K562 (cell line): ENCODE measurements at regions not wholly inside any gene's neighbourhood (a gene's known extent, or its start where the extent isn't known, plus 50 kb on each side); places are given as distances from the start of the nearest gene placed in this dataset.

Experiments used
- ATAC-seq: fragments of 200-7000 bp; cut with Tn5 transposase; 3 replicates; pipeline ENCODE4 v1.9.1; 2020; ENCODE audit warnings: moderate library complexity
- BruUV-seq: library from RNA; stranded (reverse); fragments of 400-500 nt; replicated peaks from 2 replicates; lab custom pipeline; 2021; lab: Mats Ljungman, UMichigan
- CTCF ChIA-PET: fragments of 300-600 bp; formaldehyde crosslinking; extraction: SDS; loops from one replicate; lab custom pipeline; 2021; ENCODE audit warnings: low intra/inter-chr PET ratio; lab: Yijun Ruan, JAX
- POLR2A ChIA-PET: fragments of 300-600, 350-650 bp; sonication (Branson Sonifier 250); formaldehyde crosslinking; extraction: SDS; loops from one replicate; lab custom pipeline; 2021; ENCODE audit warnings: antibody characterized with exemption, inconsistent platforms; lab: Yijun Ruan, JAX
- DNase-seq, 4 experiments: peaks; one replicate each; pipeline versions ENCODE4 v3.0.0 to v3.0.0-alpha.2; 2011 to 2018; ENCODE audit warnings: low spot score in 3 of 4, mixed read lengths in 3 of 4; ENCODE audit errors: extremely low read depth in 1 of 4
- FAIRE-seq: peaks from 2 replicates; lab custom pipeline; 2011; peaks lifted over from hg19 to GRCh38; lab: Jason Lieb, UNC
- H2AFZ ChIP-seq: 2 replicates; pipeline ENCODE4 v1.6.0; 2011; ENCODE audit warnings: low read depth, low read length, control low read depth, inconsistent platforms
- H3K27ac ChIP-seq: fragments of 200-600 bp; 3 replicates; pipeline ENCODE4 v1.8.0; 2011; ENCODE audit warnings: low read depth, mild to moderate bottlenecking, control low read depth, inconsistent platforms, low read length, moderate library complexity, mixed read lengths; ENCODE audit errors: extremely low read depth
- H3K27me3 ChIP-seq, 2 experiments: fragments of 300-600 bp in 1 of 2; 2 replicates in 1 of 2; 3 replicates in 1 of 2; pipeline versions ENCODE4 v1.6.0 to v1.8.0; 2011; ENCODE audit warnings: inconsistent platforms in 2 of 2, low read length in 2 of 2, mild to moderate bottlenecking in 1 of 2, mixed read lengths in 1 of 2, moderate library complexity in 1 of 2; ENCODE audit not compliant: control insufficient read depth in 2 of 2, insufficient read depth in 2 of 2
- H3K36me3 ChIP-seq: fragments of 300-600 bp; 3 replicates; pipeline ENCODE4 v1.8.0; 2011; ENCODE audit warnings: mild to moderate bottlenecking, low read length, inconsistent platforms; ENCODE audit not compliant: control insufficient read depth, insufficient read depth
- H3K4me1 ChIP-seq, 2 experiments: fragments of 200-600 bp in 1 of 2; replicated peaks in 1 of 2; 2 replicates in 1 of 2; 3 replicates in 1 of 2; pipeline versions ENCODE4 v1.5.1 to v1.8.0; 2011; ENCODE audit warnings: inconsistent platforms in 2 of 2, low read length in 2 of 2, mild to moderate bottlenecking in 1 of 2, mixed read lengths in 1 of 2, moderate library complexity in 1 of 2; ENCODE audit not compliant: control insufficient read depth in 2 of 2, insufficient read depth in 2 of 2
- H3K4me2 ChIP-seq: 2 replicates; pipeline ENCODE4 v1.6.1; 2011; ENCODE audit warnings: low read length, control low read depth, inconsistent platforms, mixed read lengths; ENCODE audit not compliant: insufficient read depth
- H3K4me3 ChIP-seq: fragments of 200-600 bp; sonication (generic), shearing (Covaris generic); 2 replicates; pipeline ENCODE4 v1.5.1; 2016; ENCODE audit warnings: control low read depth, inconsistent platforms
- H3K79me2 ChIP-seq: fragments of 200-600 bp; 3 replicates; pipeline ENCODE4 v1.8.0; 2011; ENCODE audit warnings: low read length, inconsistent platforms; ENCODE audit not compliant: control insufficient read depth, insufficient read depth
- H3K9ac ChIP-seq, 2 experiments: 2 replicates each; pipeline versions ENCODE4 v1.6.0 to v1.6.1; 2011; ENCODE audit warnings: low read depth in 2 of 2, low read length in 2 of 2, control low read depth in 1 of 2, inconsistent platforms in 1 of 2, mild to moderate bottlenecking in 1 of 2, mixed read lengths in 1 of 2; ENCODE audit not compliant: insufficient read depth in 1 of 2
- H3K9me1 ChIP-seq: one replicate; pipeline ENCODE4 v1.6.0; 2011; ENCODE audit warnings: inconsistent platforms, mild to moderate bottlenecking, low read length, moderate library complexity; ENCODE audit not compliant: control insufficient read depth, insufficient read depth
- H3K9me3 ChIP-seq: replicated peaks from 2 replicates; pipeline ENCODE4 v1.5.1; 2011; ENCODE audit warnings: low read depth, low read length, inconsistent platforms; ENCODE audit not compliant: control insufficient read depth, insufficient read depth
- H4K20me1 ChIP-seq: replicated peaks from 2 replicates; pipeline ENCODE4 v1.6.1; 2011; ENCODE audit warnings: low read length, inconsistent platforms, mixed read lengths; ENCODE audit not compliant: control insufficient read depth, insufficient read depth
- BRCA1 ChIP-seq, 2 experiments: fragments of 450-650 bp in 1 of 2; sonication (generic) in 1 of 2; formaldehyde crosslinking in 1 of 2; IDR thresholded peaks; 2 replicates each; pipeline versions ENCODE4 v1.5.0 to v1.6.1; 2017 to 2020; ENCODE audit warnings: mild to moderate bottlenecking in 1 of 2, missing genetic modification reagents in 1 of 2
- CC2D1A ChIP-seq: fragments of 450-650 bp; IDR thresholded peaks from 2 replicates; pipeline ENCODE4 v1.6.1; 2017; ENCODE audit warnings: mild to moderate bottlenecking
- EP300 ChIP-seq: IDR thresholded peaks from 2 replicates; pipeline ENCODE4 v1.6.1; 2012; ENCODE audit warnings: low read length, improper control_type of control experiment
- GTF2E2 ChIP-seq: fragments of 200-800 bp; sonication (Bioruptor generic); IDR thresholded peaks from 2 replicates; pipeline ENCODE4 v1.6.1; 2016; ENCODE audit warnings: missing genetic modification characterization, missing compliant biosample characterization
- KAT2B ChIP-seq: IDR thresholded peaks from one replicate; pipeline ENCODE4 v1.6.1; 2012; ENCODE audit warnings: low read depth, mild to moderate bottlenecking, control low read depth, inconsistent platforms, low read length, moderate library complexity
- MEIS2 ChIP-seq: fragments of 450-650 bp; IDR thresholded peaks from 2 replicates; pipeline ENCODE4 v1.6.1; 2014; ENCODE audit warnings: mild to moderate bottlenecking; ENCODE audit not compliant: partially characterized antibody
- NFE2 ChIP-seq: IDR thresholded peaks from 2 replicates; pipeline ENCODE4 v1.6.1; 2014; ENCODE audit warnings: antibody characterized with exemption, low read depth
- NFYB ChIP-seq: IDR thresholded peaks from 2 replicates; pipeline ENCODE4 v1.6.1; 2011; ENCODE audit warnings: mild to moderate bottlenecking, moderate library complexity; ENCODE audit not compliant: insufficient read length; ENCODE audit errors: extremely low read depth
- SMAD4 ChIP-seq: fragments of 250-450 bp; sonication (Bioruptor Pico); conservative IDR thresholded peaks from 2 replicates; pipeline ENCODE4 v1.8.0; 2021; ENCODE audit warnings: inconsistent platforms, mild to moderate bottlenecking, moderate library complexity
- TCFL5 ChIP-seq: fragments of 250-450 bp; sonication (Bioruptor Pico); conservative IDR thresholded peaks from 2 replicates; pipeline ENCODE4 v1.6.1; 2021; ENCODE audit warnings: mild to moderate bottlenecking, moderate library complexity, matching md5 sums
- THRAP3 ChIP-seq: fragments of 450-650 bp; IDR thresholded peaks from 2 replicates; pipeline ENCODE4 v1.6.1; 2016; ENCODE audit warnings: mild to moderate bottlenecking, inconsistent platforms, borderline replicate concordance
- XRCC3 ChIP-seq: fragments of 450-650 bp; IDR thresholded peaks from 2 replicates; pipeline ENCODE4 v1.6.1; 2017; ENCODE audit warnings: mild to moderate bottlenecking, moderate library complexity
- ZKSCAN8 ChIP-seq: fragments of 200-800 bp; sonication (Bioruptor generic); IDR thresholded peaks from 2 replicates; pipeline ENCODE4 v1.6.1; 2016; ENCODE audit warnings: missing genetic modification characterization, missing compliant biosample characterization
- ZNF24 ChIP-seq: fragments of 450-650 bp; IDR thresholded peaks from 2 replicates; pipeline ENCODE4 v1.6.1; 2016
- ZNF316 ChIP-seq: fragments of 450-650 bp; IDR thresholded peaks from 2 replicates; pipeline ENCODE4 v1.6.1; 2016
- WGBS: fragments of 100-300 bp; shearing (Covaris generic); methylation state at CpG from one replicate; pipeline ENCODE4 v1.1.6; 2016; ENCODE audit warnings: low coverage, mixed read lengths; ENCODE audit not compliant: insufficient coverage; ENCODE audit errors: missing lambda C conversion rate; 5-methylcytosine and 5-hydroxymethylcytosine counted together
- in situ Hi-C: fragments of 300-500 bp; cut with MboI; formaldehyde crosslinking; loops from 4 replicates; pipeline ENCODE4 v1.15.0; 2018; ENCODE audit warnings: inconsistent platforms, mixed read lengths
- intact Hi-C: fragments of 100-400 bp; cut with micrococcal nuclease; formaldehyde crosslinking; loops from 2 replicates; pipeline ENCODE4 v1.14.2; 2022
- TF ChIP-seq, protein P1 (sequence below): fragments of 250-450 bp; sonication (Bioruptor Pico); IDR thresholded peaks from 2 replicates; pipeline ENCODE4 v1.9.0; 2021; ENCODE audit warnings: mild to moderate bottlenecking, inconsistent platforms
- TF ChIP-seq, protein P2 (sequence below): fragments of 450-650 bp; IDR thresholded peaks from 2 replicates; pipeline ENCODE4 v1.6.1; 2018; ENCODE audit not compliant: partially characterized antibody

DNA sequence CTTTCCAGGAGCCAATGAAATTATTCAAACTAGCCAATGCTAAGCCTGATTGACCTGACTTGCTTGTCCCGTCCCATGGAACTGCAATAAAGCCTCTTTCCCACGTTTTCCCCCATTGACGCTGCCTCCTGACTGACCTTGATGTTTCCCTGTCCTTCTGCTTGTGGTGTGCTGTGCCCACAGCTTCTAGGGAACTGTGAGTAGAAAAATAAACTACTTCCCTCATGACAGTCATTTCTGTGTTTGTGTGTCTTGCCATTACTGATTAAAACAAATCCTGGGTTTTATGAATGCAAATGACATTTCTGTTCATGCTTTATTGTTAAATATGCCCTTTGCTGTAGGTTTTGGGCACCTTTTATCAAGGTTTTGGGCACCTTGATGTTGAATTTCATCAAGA lies 91.3 kb upstream of the ABI1 start:
- TF ChIP-seq GTF2E2 (tag) = no peak
- no peak for TF ChIP-seq MEIS2
- no peak for TF ChIP-seq ZKSCAN8 (CRISPR knock-in tag)
- TF ChIP-seq SMAD4 (CRISPR knock-in tag) = no peak
- no peak for TF ChIP-seq CC2D1A
- no peak for TF ChIP-seq BRCA1 (IDR thresholded peaks at IDR 0.05)
- no peak for TF ChIP-seq BRCA1 (CRISPR knock-in tag; IDR thresholded peaks at IDR 0.05)
- no peak for TF ChIP-seq EP300
- no peak for TF ChIP-seq ZNF316
- TF ChIP-seq NFE2 = no peak
- TF ChIP-seq ZNF24 = no peak
- no peak for TF ChIP-seq THRAP3
- TF ChIP-seq NFYB = no peak
- no peak for TF ChIP-seq TCFL5
- TF ChIP-seq XRCC3 = no peak
- no peak for TF ChIP-seq KAT2B
- TF ChIP-seq, protein P1, sequence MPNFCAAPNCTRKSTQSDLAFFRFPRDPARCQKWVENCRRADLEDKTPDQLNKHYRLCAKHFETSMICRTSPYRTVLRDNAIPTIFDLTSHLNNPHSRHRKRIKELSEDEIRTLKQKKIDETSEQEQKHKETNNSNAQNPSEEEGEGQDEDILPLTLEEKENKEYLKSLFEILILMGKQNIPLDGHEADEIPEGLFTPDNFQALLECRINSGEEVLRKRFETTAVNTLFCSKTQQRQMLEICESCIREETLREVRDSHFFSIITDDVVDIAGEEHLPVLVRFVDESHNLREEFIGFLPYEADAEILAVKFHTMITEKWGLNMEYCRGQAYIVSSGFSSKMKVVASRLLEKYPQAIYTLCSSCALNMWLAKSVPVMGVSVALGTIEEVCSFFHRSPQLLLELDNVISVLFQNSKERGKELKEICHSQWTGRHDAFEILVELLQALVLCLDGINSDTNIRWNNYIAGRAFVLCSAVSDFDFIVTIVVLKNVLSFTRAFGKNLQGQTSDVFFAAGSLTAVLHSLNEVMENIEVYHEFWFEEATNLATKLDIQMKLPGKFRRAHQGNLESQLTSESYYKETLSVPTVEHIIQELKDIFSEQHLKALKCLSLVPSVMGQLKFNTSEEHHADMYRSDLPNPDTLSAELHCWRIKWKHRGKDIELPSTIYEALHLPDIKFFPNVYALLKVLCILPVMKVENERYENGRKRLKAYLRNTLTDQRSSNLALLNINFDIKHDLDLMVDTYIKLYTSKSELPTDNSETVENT (CRISPR knock-in tag) = no peak
- TF ChIP-seq, protein P2, sequence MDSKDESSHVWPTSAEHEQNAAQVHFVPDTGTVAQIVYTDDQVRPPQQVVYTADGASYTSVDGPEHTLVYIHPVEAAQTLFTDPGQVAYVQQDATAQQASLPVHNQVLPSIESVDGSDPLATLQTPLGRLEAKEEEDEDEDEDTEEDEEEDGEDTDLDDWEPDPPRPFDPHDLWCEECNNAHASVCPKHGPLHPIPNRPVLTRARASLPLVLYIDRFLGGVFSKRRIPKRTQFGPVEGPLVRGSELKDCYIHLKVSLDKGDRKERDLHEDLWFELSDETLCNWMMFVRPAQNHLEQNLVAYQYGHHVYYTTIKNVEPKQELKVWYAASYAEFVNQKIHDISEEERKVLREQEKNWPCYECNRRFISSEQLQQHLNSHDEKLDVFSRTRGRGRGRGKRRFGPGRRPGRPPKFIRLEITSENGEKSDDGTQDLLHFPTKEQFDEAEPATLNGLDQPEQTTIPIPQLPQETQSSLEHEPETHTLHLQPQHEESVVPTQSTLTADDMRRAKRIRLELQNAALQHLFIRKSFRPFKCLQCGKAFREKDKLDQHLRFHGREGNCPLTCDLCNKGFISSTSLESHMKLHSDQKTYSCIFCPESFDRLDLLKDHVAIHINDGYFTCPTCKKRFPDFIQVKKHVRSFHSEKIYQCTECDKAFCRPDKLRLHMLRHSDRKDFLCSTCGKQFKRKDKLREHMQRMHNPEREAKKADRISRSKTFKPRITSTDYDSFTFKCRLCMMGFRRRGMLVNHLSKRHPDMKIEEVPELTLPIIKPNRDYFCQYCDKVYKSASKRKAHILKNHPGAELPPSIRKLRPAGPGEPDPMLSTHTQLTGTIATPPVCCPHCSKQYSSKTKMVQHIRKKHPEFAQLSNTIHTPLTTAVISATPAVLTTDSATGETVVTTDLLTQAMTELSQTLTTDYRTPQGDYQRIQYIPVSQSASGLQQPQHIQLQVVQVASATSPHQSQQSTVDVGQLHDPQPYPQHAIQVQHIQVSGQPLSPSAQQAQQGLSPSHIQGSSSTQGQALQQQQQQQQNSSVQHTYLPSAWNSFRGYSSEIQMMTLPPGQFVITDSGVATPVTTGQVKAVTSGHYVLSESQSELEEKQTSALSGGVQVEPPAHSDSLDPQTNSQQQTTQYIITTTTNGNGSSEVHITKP = no peak
- H3K9ac ChIP-seq = no peak overlapping the region
- no peak for DNase-seq
- H3K4me2 ChIP-seq = no peak overlapping the region
- in situ Hi-C loops (no loop called here), intact Hi-C loops (no loop called here)
- no peak overlapping the region for H3K27ac ChIP-seq
- H3K4me3 ChIP-seq = no peak overlapping the region
- no peaks in the 10 kb centered on the region for H3K9me1 ChIP-seq
- peak; percentile 62 for FAIRE-seq
- ChIA-PET POLR2A (interaction anchor here (0.6 kb wide), 1 partner anchor 287 kb away, joined by 3 read pairs; no protein-coding TSS in a partner anchor), CTCF (no interaction called here)
- H3K4me1 ChIP-seq = no peaks in the 10 kb centered on the region
- BruUV-seq = no TSS peak
- no peaks in the 10 kb centered on the region for H4K20me1 ChIP-seq
- no peak overlapping the region for H2AFZ ChIP-seq
- no peaks in the 10 kb centered on the region for H3K79me2 ChIP-seq
- no peak for ATAC-seq
- no peaks in the 10 kb centered on the region for H3K36me3 ChIP-seq
- 0% methylated on average over 3 of the region's 3 CpGs for WGBS
- H3K27me3 ChIP-seq = peaks cover 0 to 8% of the 10 kb centered on the region in 2 experiments; a peak in 1 of 5 replicates
- H3K9me3 ChIP-seq = peaks cover 3% of the 10 kb centered on the region; the same call in 1 of the 2 replicates
